Hepatocyte (in vitro differentiated cells): ENCODE measurements at regions not wholly inside any gene's neighbourhood (a gene's known extent, or its start where the extent isn't known, plus 50 kb on each side); places are given as distances from the start of the nearest gene placed in this dataset.

Source experiments
- CTCF ChIP-seq: fragments of 200-600 bp; sonication (generic); IDR thresholded peaks from 2 replicates; pipeline ENCODE4 v1.5.1; 2016; ENCODE audit warnings: antibody characterized with exemption, mild to moderate bottlenecking; ENCODE audit not compliant: poor library complexity
- EZH2 ChIP-seq: fragments of 200-600 bp; sonication (generic); IDR thresholded peaks from 2 replicates; pipeline ENCODE4 v1.6.1; 2016; ENCODE audit warnings: antibody characterized with exemption, mild to moderate bottlenecking, borderline replicate concordance

- TF ChIP-seq CTCF (no peak), EZH2 (no peak)
Measured at GRCh38 chr1:217261636-217262035, 369.3 kb downstream of the GPATCH2 start.
